ENCODE measurements at regions not wholly inside any gene's neighbourhood (a gene's known extent, or its start where the extent isn't known, plus 50 kb on each side); places are given as distances from the start of the nearest gene placed in this dataset.

DNA sequence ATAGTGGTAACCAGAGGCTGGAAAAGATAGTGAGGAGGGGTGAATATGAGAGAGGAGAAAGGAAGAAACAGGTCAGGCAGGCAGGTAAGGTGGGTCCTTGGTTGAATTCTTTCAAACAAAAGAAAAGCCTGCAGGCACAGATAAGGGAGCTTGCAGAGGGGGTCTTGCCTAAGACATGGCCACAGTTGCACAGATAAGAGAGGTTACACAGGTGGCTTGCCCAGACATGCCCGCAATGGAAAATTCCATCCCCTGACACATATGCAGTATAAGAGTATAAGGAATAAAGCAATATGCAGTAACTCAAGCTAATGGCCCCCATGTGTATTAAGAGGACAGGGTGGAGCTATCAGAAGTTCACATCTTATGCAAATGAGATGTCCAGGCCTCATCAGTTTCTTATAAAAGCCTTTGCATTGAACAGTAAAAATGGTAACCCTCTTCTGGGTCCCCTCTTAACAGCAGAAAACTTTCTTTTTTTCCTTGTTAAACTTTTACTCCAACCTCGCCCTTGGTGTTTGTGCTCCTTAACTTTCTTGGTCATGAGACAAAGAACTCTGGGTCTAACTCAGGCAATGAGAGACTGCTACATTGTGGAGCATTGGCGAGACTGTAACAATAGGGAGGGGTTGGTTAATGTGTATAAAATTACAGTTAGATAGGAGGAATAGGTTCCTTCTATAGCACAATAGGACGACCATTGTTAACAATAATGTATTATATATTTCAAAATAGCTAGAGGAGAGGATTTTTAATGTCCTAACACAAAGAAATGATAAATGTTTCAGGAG is 764.6 kb downstream of the TSN start (continued):
- TF ChIP-seq, protein P1, sequence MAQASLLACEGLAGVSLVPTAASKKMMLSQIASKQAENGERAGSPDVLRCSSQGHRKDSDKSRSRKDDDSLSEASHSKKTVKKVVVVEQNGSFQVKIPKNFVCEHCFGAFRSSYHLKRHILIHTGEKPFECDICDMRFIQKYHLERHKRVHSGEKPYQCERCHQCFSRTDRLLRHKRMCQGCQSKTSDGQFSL (CRISPR knock-in tag; IDR thresholded peaks at IDR 0.05) = no peak
- TF ChIP-seq, protein P1 (tag; IDR thresholded peaks at IDR 0.05) = no peak
- TF ChIP-seq SAFB (IDR thresholded peaks at IDR 0.05; ENCODE audit: borderline replicate concordance, low read depth, low read length) (no peak), HDAC6 (IDR thresholded peaks at IDR 0.05; ENCODE audit: low read depth, low read length) (no peak), YBX1 (IDR thresholded peaks at IDR 0.05) (no peak), MYNN (IDR thresholded peaks at IDR 0.05) (no peak), MYNN (CRISPR knock-in tag; IDR thresholded peaks at IDR 0.05) (no peak), NR2C1 (IDR thresholded peaks at IDR 0.05) (no peak), NR2C1 (tag; IDR thresholded peaks at IDR 0.05) (no peak)
- TF ChIP-seq, protein P2, sequence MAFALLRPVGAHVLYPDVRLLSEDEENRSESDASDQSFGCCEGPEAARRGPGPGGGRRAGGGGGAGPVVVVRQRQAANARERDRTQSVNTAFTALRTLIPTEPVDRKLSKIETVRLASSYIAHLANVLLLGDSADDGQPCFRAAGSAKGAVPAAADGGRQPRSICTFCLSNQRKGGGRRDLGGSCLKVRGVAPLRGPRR (CRISPR knock-in tag; IDR thresholded peaks at IDR 0.05) = no peak
- TF ChIP-seq, protein P3, sequence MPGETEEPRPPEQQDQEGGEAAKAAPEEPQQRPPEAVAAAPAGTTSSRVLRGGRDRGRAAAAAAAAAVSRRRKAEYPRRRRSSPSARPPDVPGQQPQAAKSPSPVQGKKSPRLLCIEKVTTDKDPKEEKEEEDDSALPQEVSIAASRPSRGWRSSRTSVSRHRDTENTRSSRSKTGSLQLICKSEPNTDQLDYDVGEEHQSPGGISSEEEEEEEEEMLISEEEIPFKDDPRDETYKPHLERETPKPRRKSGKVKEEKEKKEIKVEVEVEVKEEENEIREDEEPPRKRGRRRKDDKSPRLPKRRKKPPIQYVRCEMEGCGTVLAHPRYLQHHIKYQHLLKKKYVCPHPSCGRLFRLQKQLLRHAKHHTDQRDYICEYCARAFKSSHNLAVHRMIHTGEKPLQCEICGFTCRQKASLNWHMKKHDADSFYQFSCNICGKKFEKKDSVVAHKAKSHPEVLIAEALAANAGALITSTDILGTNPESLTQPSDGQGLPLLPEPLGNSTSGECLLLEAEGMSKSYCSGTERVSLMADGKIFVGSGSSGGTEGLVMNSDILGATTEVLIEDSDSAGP (CRISPR knock-in tag; IDR thresholded peaks at IDR 0.05) = no peak
- TF ChIP-seq, protein P4, sequence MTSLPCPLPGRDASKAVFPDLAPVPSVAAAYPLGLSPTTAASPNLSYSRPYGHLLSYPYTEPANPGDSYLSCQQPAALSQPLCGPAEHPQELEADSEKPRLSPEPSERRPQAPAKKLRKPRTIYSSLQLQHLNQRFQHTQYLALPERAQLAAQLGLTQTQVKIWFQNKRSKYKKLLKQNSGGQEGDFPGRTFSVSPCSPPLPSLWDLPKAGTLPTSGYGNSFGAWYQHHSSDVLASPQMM (CRISPR knock-in tag; IDR thresholded peaks at IDR 0.05) = no peak
